T-helper 2 cell treated with Interferon-gamma antibody and Interleukin-4, amounts not matched to agents 5 μg/mL and 100 μg/mL, for 36 hours (primary cell): ENCODE measurements at regions not wholly inside any gene's neighbourhood (a gene's known extent, or its start where the extent isn't known, plus 50 kb on each side); places are given as distances from the start of the nearest gene placed in this dataset.

Experiments used
- DNase-seq: peaks from one replicate; pipeline ENCODE4 v3.0.0; 2021; ENCODE audit warnings: low spot score
- H3K27ac Mint-ChIP-seq: one replicate; pipeline ENCODE4 v1.8.0; 2021; ENCODE audit warnings: mild to moderate bottlenecking, mixed read lengths
- H3K27me3 Mint-ChIP-seq: one replicate; pipeline ENCODE4 v1.8.0; 2021; ENCODE audit warnings: low read depth, mixed read lengths
- H3K36me3 Mint-ChIP-seq: one replicate; pipeline ENCODE4 v1.8.0; 2021; ENCODE audit warnings: low read depth, mixed read lengths
- H3K4me1 Mint-ChIP-seq: one replicate; pipeline ENCODE4 v1.8.0; 2021; ENCODE audit warnings: low read depth, mixed read lengths
- H3K4me3 Mint-ChIP-seq: one replicate; pipeline ENCODE4 v1.8.0; 2022; ENCODE audit warnings: mild to moderate bottlenecking, moderate library complexity, mixed read lengths
- H3K9me3 Mint-ChIP-seq: one replicate; pipeline ENCODE4 v1.8.0; 2021; ENCODE audit warnings: mixed read lengths

DNA sequence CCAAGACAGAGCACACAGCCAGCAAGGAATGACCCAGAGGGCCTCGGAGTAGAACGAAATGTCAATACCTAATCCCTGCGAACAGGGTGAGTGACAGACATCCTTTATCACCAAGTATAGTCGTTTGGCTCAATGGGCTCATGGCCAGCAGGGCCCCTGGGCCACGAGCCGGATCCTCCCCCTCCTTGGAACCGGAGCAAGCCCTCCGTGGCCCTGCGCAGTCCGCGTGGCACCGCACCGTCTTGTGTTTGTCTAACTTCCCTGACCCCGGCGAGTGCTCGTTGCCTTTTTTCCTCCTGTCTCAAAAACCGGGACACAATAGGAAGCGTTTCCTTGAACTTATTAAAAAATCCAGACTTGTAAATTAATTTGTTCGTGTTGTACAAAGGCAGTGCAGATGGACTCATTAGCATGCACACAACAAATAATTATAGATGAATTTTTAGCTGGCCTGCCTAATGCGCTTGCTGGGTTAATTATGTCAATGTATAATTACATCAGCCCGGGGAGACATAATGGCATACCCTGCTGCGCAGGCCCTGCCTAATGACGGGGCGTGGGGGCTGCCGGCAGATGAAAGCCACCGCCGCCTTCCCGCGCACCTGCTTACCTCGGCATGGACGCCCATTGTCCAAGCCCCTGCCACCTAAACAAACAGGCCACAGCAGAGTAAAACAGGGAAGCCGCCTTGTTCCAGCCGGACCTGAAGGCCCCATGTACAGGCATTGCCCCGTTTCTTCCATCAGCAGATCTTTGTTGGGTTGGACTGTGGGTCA, 81.6 kb downstream of the PHETA1 start:
- H3K27ac Mint-ChIP-seq: no peak overlapping the region
- H3K4me3 Mint-ChIP-seq: no peak overlapping the region
- no peak for DNase-seq
- H3K36me3 Mint-ChIP-seq: no peaks in the 10 kb centered on the region
- no peaks in the 10 kb centered on the region for H3K4me1 Mint-ChIP-seq
- no peaks in the 10 kb centered on the region for H3K9me3 Mint-ChIP-seq
- no peaks in the 10 kb centered on the region for H3K27me3 Mint-ChIP-seq

DNA sequence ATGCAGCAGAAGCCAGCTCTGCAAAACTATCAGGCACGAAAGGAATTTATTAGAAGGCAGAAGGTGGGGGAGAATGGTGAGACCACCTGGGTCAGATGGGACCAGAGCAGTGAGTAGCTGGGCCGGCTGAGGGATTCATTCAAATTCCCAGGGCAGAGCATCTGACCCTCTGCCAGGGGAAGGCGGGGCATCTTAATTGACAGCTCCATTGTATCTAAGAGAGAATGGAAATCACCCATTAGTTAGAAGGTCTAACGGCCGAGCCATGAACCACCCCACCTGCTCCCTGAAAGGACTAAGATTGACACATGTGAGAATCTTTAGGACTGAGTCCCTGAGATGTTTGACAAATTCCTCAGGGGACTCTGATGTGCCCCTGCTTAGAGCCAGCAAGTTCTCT, 83.7 kb downstream of the PHETA1 start:
- Mint-ChIP-seq H3K4me3 (no peak overlapping the region), H3K27ac (no peak overlapping the region), H3K4me1 (no peaks in the 10 kb centered on the region), H3K27me3 (no peaks in the 10 kb centered on the region), H3K9me3 (peaks cover 14% of the 10 kb centered on the region), H3K36me3 (no peaks in the 10 kb centered on the region)
- no peak for DNase-seq

GRCh38 chr12:111284709-111285108, 84.2 kb downstream of the PHETA1 start:
- H3K27ac Mint-ChIP-seq: no peak overlapping the region
- no peaks in the 10 kb centered on the region for H3K4me1 Mint-ChIP-seq

GRCh38 chr12:111283966-111284365, 84.9 kb downstream of the PHETA1 start:
- Mint-ChIP-seq H3K9me3 (peaks cover 14% of the 10 kb centered on the region), H3K27ac (no peak overlapping the region), H3K36me3 (no peaks in the 10 kb centered on the region), H3K4me3 (no peak overlapping the region), H3K27me3 (no peaks in the 10 kb centered on the region), H3K4me1 (no peaks in the 10 kb centered on the region)
- DNase-seq: no peak

More at GRCh38 chr12:111284709-111285108, 84.2 kb downstream of the PHETA1 start:
- Mint-ChIP-seq H3K9me3 (peaks cover 14% of the 10 kb centered on the region), H3K36me3 (no peaks in the 10 kb centered on the region), H3K27me3 (no peaks in the 10 kb centered on the region), H3K4me3 (no peak overlapping the region)
- DNase-seq: no peak

- Mint-ChIP-seq H3K27ac (no peak overlapping the region), H3K9me3 (peaks cover 14% of the 10 kb centered on the region), H3K36me3 (no peaks in the 10 kb centered on the region), H3K27me3 (no peaks in the 10 kb centered on the region), H3K4me3 (no peak overlapping the region), H3K4me1 (no peaks in the 10 kb centered on the region)
- no peak for DNase-seq
These were observed 85.4 kb downstream of the PHETA1 start for GRCh38 chr12:111283521-111283920.

DNA sequence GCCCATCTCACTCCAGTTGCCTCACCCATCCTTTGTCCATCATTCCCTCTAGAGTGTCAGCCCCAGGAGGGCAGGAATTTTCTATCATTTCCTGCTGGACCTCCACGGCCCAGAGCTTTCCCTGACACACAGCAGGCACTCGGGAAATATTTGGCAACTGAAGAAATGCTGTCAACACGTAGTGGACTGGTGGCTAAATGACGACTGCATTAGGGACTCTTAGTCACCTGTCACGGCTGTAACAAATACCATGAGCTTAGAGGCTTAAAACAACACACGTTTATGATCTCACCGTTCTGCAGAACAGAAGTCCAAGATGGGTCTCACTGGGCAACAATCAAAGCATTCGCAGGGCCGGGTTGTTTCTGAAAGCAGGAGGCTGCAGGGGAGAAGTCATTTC, 91.3 kb downstream of the PHETA1 start:
- Mint-ChIP-seq H3K9me3 (peaks cover 14% of the 10 kb centered on the region), H3K4me1 (no peaks in the 10 kb centered on the region), H3K36me3 (no peaks in the 10 kb centered on the region), H3K4me3 (no peak overlapping the region), H3K27me3 (peaks cover 2% of the 10 kb centered on the region), H3K27ac (no peak overlapping the region)
- no peak for DNase-seq

DNA sequence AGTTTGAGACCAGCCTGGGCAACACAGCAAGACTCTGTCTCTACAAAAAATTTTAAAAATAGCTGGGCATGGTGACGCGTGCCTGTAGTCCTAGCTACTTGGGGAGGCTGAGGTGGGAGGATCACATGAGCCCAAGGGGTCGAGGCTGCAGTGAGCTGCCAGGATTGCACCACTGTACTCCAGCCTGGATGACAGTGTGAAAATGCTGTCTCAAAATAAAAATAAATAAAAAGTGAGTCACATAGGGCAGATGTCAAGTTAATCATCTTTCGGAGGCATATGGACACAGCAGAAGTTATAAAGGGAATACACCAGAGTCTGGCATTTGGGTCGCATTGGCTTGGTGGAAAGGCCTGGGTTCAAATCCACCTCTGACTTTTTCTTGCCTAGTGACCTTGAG, 92.7 kb downstream of the PHETA1 start:
- H3K4me1 Mint-ChIP-seq: no peaks in the 10 kb centered on the region
- H3K27me3 Mint-ChIP-seq: peaks cover 2% of the 10 kb centered on the region
- no peak for DNase-seq
- peaks cover 8% of the 10 kb centered on the region for H3K9me3 Mint-ChIP-seq
- no peaks in the 10 kb centered on the region for H3K36me3 Mint-ChIP-seq
- no peak overlapping the region for H3K4me3 Mint-ChIP-seq
- H3K27ac Mint-ChIP-seq: no peak overlapping the region

DNA sequence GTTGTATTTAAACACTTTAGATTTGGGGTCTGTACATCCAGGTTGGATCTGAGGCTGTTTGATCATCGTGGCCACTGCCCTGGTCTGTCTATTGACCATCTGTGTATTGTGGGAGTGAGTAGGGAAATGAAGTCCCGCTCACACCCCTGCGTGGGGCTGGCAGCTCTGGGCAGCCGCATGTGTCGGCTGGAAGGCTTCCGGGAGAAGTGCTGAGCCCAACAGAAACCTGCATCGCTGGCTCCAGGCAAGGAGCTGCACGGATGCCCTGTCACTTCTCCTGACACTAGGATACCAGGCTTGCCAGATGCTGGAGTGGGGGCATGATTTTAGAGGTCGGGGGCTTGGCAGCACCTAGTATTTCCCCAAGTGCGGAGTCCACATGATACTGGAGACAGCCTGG, 93.6 kb downstream of the PHETA1 start:
- H3K27me3 Mint-ChIP-seq: peaks cover 3% of the 10 kb centered on the region
- H3K4me3 Mint-ChIP-seq: no peak overlapping the region
- peaks cover under 1% of the 10 kb centered on the region for H3K9me3 Mint-ChIP-seq
- DNase-seq: no peak
- H3K27ac Mint-ChIP-seq: no peak overlapping the region
- H3K4me1 Mint-ChIP-seq: no peaks in the 10 kb centered on the region
- no peaks in the 10 kb centered on the region for H3K36me3 Mint-ChIP-seq

DNA sequence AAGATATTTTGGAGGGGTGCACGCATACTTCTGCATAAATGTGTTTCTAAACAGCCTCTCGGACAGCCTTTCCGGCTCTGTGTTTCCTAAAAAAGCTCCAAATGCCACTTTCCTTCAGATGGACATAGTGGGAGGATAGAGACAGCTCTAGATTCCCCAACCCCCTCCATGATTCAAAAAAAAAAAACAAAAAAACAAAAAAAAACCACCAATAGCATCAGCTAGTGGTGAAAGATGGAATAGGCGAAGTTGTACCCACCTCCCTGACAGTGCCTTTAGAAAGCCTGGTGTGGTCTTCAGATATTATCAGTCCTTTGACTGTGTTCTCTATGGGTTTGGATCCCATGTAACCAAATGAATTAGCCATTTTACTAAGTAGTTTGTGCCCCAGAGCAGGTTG, 94.1 kb downstream of the PHETA1 start:
- no peaks in the 10 kb centered on the region for H3K9me3 Mint-ChIP-seq
- H3K27ac Mint-ChIP-seq: no peak overlapping the region
- H3K36me3 Mint-ChIP-seq: no peaks in the 10 kb centered on the region
- peaks cover 3% of the 10 kb centered on the region for H3K27me3 Mint-ChIP-seq
- H3K4me3 Mint-ChIP-seq: no peak overlapping the region
- no peaks in the 10 kb centered on the region for H3K4me1 Mint-ChIP-seq
- no peak for DNase-seq

- H3K9me3 Mint-ChIP-seq: no peaks in the 10 kb centered on the region
- no peaks in the 10 kb centered on the region for H3K4me1 Mint-ChIP-seq
- H3K36me3 Mint-ChIP-seq: no peaks in the 10 kb centered on the region
- H3K27ac Mint-ChIP-seq: no peak overlapping the region
- H3K4me3 Mint-ChIP-seq: no peak overlapping the region
- H3K27me3 Mint-ChIP-seq: peaks cover 2% of the 10 kb centered on the region
- no peak for DNase-seq
These were observed 97.0 kb downstream of the PHETA1 start for GRCh38 chr12:111271674-111272418.

DNA sequence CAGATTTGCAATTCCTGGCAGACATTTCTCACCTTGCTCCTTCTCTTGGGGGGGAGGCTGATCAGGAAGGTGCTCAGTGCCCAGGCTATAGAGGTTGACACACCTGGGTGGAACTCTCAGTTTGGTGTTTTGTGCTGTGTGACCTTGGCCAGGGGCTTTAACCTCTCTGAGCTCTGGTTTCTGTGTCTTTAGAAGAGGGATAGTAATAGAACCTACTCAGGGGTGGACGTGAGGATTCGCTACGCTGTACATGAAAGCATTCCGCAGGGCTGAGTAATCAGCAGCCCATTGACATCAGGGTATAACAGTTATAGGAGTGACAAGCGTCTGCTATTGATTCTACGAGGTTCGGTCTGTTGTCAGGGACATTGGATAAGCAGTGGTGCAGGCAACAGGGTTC, 98.1 kb downstream of the PHETA1 start:
- DNase-seq: no peak
- no peaks in the 10 kb centered on the region for H3K9me3 Mint-ChIP-seq
- H3K27me3 Mint-ChIP-seq: peaks cover 2% of the 10 kb centered on the region
- no peaks in the 10 kb centered on the region for H3K36me3 Mint-ChIP-seq
- no peaks in the 10 kb centered on the region for H3K4me1 Mint-ChIP-seq
- no peak overlapping the region for H3K4me3 Mint-ChIP-seq
- no peak overlapping the region for H3K27ac Mint-ChIP-seq

GRCh38 chr12:111270239-111270638, 98.7 kb downstream of the PHETA1 start:
- no peak overlapping the region for H3K4me3 Mint-ChIP-seq
- DNase-seq: no peak
- no peaks in the 10 kb centered on the region for H3K9me3 Mint-ChIP-seq
- H3K27ac Mint-ChIP-seq: no peak overlapping the region
- peaks cover 2% of the 10 kb centered on the region for H3K27me3 Mint-ChIP-seq
- no peaks in the 10 kb centered on the region for H3K4me1 Mint-ChIP-seq
- no peaks in the 10 kb centered on the region for H3K36me3 Mint-ChIP-seq

GRCh38 chr12:111269718-111270117, 99.2 kb downstream of the PHETA1 start:
- Mint-ChIP-seq H3K36me3 (no peaks in the 10 kb centered on the region), H3K4me1 (no peaks in the 10 kb centered on the region), H3K9me3 (no peaks in the 10 kb centered on the region), H3K4me3 (no peak overlapping the region), H3K27ac (no peak overlapping the region), H3K27me3 (peaks cover 2% of the 10 kb centered on the region)
- no peak for DNase-seq

DNA sequence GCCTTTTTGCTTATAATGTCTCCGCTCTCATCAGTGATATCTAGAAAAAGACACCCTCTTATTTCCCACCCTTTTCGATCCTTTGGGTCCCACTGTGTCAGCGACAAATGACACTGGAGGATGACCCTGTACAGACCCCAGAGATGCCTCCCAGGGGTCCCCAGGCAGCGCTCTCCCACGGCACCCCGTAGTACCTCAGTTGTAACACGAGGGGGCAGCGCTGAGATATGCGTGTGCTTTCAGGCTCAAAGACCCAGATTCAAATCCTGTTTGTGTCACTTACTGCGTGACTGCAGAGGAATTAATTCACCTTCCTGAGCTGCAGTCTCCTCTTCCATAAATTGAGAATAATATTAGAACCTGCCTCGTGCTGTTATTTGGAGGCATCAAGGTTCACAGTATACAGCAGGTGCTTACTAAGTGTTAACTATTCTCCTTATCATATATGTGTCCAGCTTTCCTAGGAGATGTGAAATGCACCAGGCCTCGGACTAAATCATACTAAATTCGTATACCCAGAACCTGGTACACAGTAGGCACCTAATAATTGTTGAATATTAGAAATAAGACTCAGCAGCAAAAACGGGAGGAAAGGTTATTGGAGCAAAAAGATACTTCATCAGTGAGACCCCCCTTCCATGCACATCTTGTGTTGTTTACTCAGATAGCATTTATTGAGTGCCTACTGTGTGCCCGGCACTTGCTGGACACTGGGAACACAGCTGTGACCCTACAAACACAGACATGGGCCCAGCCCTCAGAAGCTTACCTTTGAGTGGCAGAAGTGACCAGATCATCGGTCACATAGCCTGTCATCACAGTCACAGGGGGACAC, 99.9 kb downstream of the PHETA1 start:
- Mint-ChIP-seq H3K36me3 (no peaks in the 10 kb centered on the region), H3K4me1 (no peaks in the 10 kb centered on the region), H3K4me3 (no peak overlapping the region), H3K27ac (no peak overlapping the region), H3K9me3 (no peaks in the 10 kb centered on the region), H3K27me3 (peaks cover 2% of the 10 kb centered on the region)
- DNase-seq: no peak
